Panc1 (cell line): ENCODE measurements at regions not wholly inside any gene's neighbourhood (a gene's known extent, or its start where the extent isn't known, plus 50 kb on each side); places are given as distances from the start of the nearest gene placed in this dataset.
A peak's percentile ranks its signal among the peaks of the same experiment; 100 is the strongest.

Experiments used
- ATAC-seq: fragments of 200-7000 bp; cut with Tn5 transposase; 2 replicates; pipeline ENCODE4 v1.9.1; 2020; ENCODE audit warnings: mild to moderate bottlenecking, moderate library complexity
- BruUV-seq: library from RNA; stranded (reverse); fragments of 400-500 nt; replicated peaks from 2 replicates; lab custom pipeline; 2021; lab: Mats Ljungman, UMichigan
- CTCF ChIA-PET: fragments of 300-600 bp; sonication (Branson Sonifier 250); formaldehyde crosslinking; loops from one replicate; lab custom pipeline; 2022; ENCODE audit warnings: antibody characterized with exemption; lab: Charles Lee
- POLR2A ChIA-PET: fragments of 300-600 bp; sonication (Branson Sonifier 250); formaldehyde crosslinking; loops from one replicate; lab custom pipeline; 2022; ENCODE audit warnings: antibody characterized with exemption; lab: Charles Lee
- DNase-seq: peaks from one replicate; pipeline ENCODE4 v3.0.0-alpha.2; 2010; ENCODE audit warnings: low read depth, low spot score
- H3K27ac ChIP-seq: 2 replicates; pipeline ENCODE4 v1.5.1; 2011; ENCODE audit warnings: mild to moderate bottlenecking, low read length, inconsistent platforms
- H3K27me3 ChIP-seq: fragments of 200-500 bp; sonication (Bioruptor generic); 2 replicates; pipeline ENCODE4 v1.6.0; 2014; ENCODE audit warnings: low read length, inconsistent platforms; ENCODE audit not compliant: control insufficient read depth, insufficient read depth
- H3K36me3 ChIP-seq: fragments of 200-500 bp; sonication (Bioruptor generic); 2 replicates; pipeline ENCODE4 v1.5.1; 2014; ENCODE audit warnings: inconsistent platforms, mild to moderate bottlenecking, low read length, moderate library complexity; ENCODE audit not compliant: control insufficient read depth, insufficient read depth
- H3K4me1 ChIP-seq: 2 replicates; pipeline ENCODE4 v1.5.1; 2011; ENCODE audit warnings: inconsistent platforms, mild to moderate bottlenecking, low read length, moderate library complexity; ENCODE audit not compliant: control insufficient read depth, insufficient read depth
- H3K4me3 ChIP-seq, 2 experiments: 2 replicates each; pipeline ENCODE4 v1.5.1; 2011 to 2012; ENCODE audit warnings: low read depth in 2 of 2, low read length in 2 of 2, mild to moderate bottlenecking in 2 of 2, inconsistent platforms in 1 of 2, moderate library complexity in 1 of 2
- H3K9me3 ChIP-seq: fragments of 200-500 bp; sonication (Bioruptor generic); 2 replicates; pipeline ENCODE4 v1.5.1; 2014; ENCODE audit warnings: low read depth, mild to moderate bottlenecking, inconsistent platforms, low read length, moderate library complexity; ENCODE audit not compliant: control insufficient read depth, insufficient read depth
- POLR2AphosphoS5 ChIP-seq: IDR thresholded peaks from 2 replicates; pipeline ENCODE4 v1.6.1; 2012; ENCODE audit warnings: mild to moderate bottlenecking, low read depth, low read length, moderate library complexity
- SIN3A ChIP-seq: IDR thresholded peaks from 2 replicates; pipeline ENCODE4 v1.6.1; 2012; ENCODE audit warnings: low read depth, mild to moderate bottlenecking, low read length, moderate library complexity, borderline replicate concordance; ENCODE audit not compliant: insufficient read depth
- TCF7L2 ChIP-seq: IDR thresholded peaks from 2 replicates; pipeline ENCODE4 v1.6.1; 2011; ENCODE audit warnings: mild to moderate bottlenecking, low read depth, low read length, inconsistent platforms
- in situ Hi-C: cut with HindIII; loops from 2 replicates; pipeline ENCODE4 v1.10.0; 2016; ENCODE audit warnings: low sequenced_read_pairs, low pct_unique_long_range_greater_than_20kb
- intact Hi-C: fragments of 100-400 bp; cut with micrococcal nuclease; formaldehyde crosslinking; loops from one replicate; pipeline ENCODE4 v1.10.0; 2022; ENCODE audit not compliant: unreplicated experiment
- TF ChIP-seq, protein P1 (sequence below): fragments of 450-650 bp; IDR thresholded peaks from 2 replicates; pipeline ENCODE4 v1.5.1; 2017; ENCODE audit warnings: mild to moderate bottlenecking
- TF ChIP-seq, protein P2 (sequence below), 2 experiments: IDR thresholded peaks; 2 replicates each; pipeline ENCODE4 v1.6.1; 2011 to 2012; ENCODE audit warnings: low read depth in 2 of 2, control low read depth in 1 of 2, low read length in 1 of 2, mild to moderate bottlenecking in 1 of 2, moderate library complexity in 1 of 2; ENCODE audit not compliant: insufficient read depth in 1 of 2

DNA sequence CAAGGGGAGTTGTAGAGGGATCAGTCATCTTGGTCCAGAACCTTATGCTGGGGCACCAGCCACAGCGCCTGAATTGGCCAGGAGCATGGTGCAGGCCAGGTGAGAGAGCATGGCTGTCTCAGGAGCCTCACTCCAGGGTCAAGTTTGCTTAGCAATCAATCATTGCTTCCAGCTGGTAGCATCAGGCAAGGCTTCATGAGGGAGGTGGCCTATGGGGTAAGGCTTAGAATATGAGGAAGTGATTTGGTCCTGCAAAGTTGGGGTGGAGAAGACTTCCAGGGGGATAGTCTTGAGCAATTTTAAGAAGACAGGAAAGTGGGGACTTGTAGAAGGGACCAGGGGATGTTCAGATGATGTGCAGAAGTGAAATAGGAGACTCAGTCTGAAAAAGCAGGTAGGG, 53.9 kb upstream of the PITX1 start:
- TF ChIP-seq, protein P1, sequence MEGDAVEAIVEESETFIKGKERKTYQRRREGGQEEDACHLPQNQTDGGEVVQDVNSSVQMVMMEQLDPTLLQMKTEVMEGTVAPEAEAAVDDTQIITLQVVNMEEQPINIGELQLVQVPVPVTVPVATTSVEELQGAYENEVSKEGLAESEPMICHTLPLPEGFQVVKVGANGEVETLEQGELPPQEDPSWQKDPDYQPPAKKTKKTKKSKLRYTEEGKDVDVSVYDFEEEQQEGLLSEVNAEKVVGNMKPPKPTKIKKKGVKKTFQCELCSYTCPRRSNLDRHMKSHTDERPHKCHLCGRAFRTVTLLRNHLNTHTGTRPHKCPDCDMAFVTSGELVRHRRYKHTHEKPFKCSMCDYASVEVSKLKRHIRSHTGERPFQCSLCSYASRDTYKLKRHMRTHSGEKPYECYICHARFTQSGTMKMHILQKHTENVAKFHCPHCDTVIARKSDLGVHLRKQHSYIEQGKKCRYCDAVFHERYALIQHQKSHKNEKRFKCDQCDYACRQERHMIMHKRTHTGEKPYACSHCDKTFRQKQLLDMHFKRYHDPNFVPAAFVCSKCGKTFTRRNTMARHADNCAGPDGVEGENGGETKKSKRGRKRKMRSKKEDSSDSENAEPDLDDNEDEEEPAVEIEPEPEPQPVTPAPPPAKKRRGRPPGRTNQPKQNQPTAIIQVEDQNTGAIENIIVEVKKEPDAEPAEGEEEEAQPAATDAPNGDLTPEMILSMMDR: no peak
- TF ChIP-seq SIN3A (no peak), POLR2AphosphoS5 (no peak), TCF7L2 (no peak)
- TF ChIP-seq, protein P2, sequence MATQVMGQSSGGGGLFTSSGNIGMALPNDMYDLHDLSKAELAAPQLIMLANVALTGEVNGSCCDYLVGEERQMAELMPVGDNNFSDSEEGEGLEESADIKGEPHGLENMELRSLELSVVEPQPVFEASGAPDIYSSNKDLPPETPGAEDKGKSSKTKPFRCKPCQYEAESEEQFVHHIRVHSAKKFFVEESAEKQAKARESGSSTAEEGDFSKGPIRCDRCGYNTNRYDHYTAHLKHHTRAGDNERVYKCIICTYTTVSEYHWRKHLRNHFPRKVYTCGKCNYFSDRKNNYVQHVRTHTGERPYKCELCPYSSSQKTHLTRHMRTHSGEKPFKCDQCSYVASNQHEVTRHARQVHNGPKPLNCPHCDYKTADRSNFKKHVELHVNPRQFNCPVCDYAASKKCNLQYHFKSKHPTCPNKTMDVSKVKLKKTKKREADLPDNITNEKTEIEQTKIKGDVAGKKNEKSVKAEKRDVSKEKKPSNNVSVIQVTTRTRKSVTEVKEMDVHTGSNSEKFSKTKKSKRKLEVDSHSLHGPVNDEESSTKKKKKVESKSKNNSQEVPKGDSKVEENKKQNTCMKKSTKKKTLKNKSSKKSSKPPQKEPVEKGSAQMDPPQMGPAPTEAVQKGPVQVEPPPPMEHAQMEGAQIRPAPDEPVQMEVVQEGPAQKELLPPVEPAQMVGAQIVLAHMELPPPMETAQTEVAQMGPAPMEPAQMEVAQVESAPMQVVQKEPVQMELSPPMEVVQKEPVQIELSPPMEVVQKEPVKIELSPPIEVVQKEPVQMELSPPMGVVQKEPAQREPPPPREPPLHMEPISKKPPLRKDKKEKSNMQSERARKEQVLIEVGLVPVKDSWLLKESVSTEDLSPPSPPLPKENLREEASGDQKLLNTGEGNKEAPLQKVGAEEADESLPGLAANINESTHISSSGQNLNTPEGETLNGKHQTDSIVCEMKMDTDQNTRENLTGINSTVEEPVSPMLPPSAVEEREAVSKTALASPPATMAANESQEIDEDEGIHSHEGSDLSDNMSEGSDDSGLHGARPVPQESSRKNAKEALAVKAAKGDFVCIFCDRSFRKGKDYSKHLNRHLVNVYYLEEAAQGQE (IDR thresholded peaks at IDR 0.05; ENCODE audit: insufficient read depth in 1 of 2, low read depth in 2 of 2, low read length in 1 of 2): no peak
- in situ Hi-C loops (no loop called here), intact Hi-C loops (no loop called here)
- ChIA-PET POLR2A (no interaction called here), CTCF (no interaction called here)
- no peak overlapping the region for H3K27ac ChIP-seq
- H3K4me1 ChIP-seq: no peaks in the 10 kb centered on the region
- BruUV-seq: no TSS peak
- no peaks in the 10 kb centered on the region for H3K36me3 ChIP-seq
- ATAC-seq (no peak), DNase-seq (no peak)
- H3K4me3 ChIP-seq: no peak overlapping the region
- H3K9me3 ChIP-seq: no peaks in the 10 kb centered on the region
- H3K27me3 ChIP-seq: no peaks in the 10 kb centered on the region

DNA sequence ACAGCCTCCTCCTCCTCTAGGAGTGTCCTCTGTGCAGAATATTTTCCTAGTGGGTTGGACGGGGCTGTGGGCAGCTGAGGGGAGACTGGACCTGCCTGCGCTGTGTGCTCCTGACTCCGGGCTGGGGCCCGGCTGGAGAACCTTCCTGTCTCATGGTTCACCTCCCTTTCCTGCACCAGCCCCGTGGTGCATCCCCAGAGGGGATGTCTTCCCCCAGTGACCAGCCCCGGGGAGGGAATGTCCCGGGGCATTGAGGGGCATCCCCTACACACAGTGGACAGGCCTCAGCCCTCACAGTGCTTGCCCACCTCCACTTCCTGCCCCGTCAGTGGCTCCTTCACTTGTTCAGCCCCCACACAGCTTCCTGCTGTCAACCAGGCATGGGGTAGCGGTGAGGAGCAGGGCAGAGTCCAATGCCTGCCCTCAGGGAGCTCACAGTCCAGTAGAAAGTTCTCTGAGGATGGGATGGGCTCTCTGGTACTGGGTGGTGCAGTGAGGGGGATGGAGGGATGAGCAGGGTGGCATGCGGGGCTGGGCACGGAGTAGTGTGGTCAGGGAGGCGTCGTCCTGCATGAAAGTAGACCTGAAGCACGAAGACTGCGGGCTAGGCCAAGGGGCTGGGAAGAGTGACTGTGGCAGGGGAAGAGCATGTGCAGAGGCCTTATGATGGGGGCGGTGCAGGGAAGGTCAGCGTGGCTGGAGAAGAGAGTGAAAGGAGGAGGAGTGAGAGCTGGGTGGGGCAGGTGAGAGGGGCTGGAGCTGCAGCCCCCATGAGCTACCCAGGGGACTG, 52.1 kb upstream of the PITX1 start:
- in situ Hi-C loops (no loop called here), intact Hi-C loops (no loop called here)
- POLR2A ChIA-PET: no interaction called here
- ATAC-seq (0 out of 2 replicates have a peak, but pooled peaks have one; percentile 21), DNase-seq (no peak)
- Histone ChIP-seq H3K4me1 (no peaks in the 10 kb centered on the region), H3K27ac (no peak overlapping the region), H3K36me3 (no peaks in the 10 kb centered on the region), H3K4me3 (no peak overlapping the region), H3K27me3 (no peaks in the 10 kb centered on the region), H3K9me3 (no peaks in the 10 kb centered on the region; the same call in 1 of the 2 replicates)
- CTCF ChIA-PET: no interaction called here
- TF ChIP-seq, protein P2 (IDR thresholded peaks at IDR 0.05; ENCODE audit: insufficient read depth in 1 of 2, low read depth in 2 of 2, low read length in 1 of 2): no peak
- TF ChIP-seq, protein P1: no peak
- no TSS peak for BruUV-seq
